ENCODE measurements at regions not wholly inside any gene's neighbourhood (a gene's known extent, or its start where the extent isn't known, plus 50 kb on each side); places are given as distances from the start of the nearest gene placed in this dataset.

- POLR2A ChIA-PET = interaction anchor here (0.6 kb wide), 1 partner anchor 1952 kb away, joined by 5 read pairs; no protein-coding TSS in a partner anchor
- TF ChIP-seq CTCF (IDR thresholded peaks at IDR 0.05; ENCODE audit: low read depth, low read length) = no peak
- no peak for DNase-seq (ENCODE audit: low read depth, low spot score)
- CTCF ChIA-PET = interaction anchor here (1.4 to 2.2 kb wide), 2 partner anchors 23 to 210 kb away, joined by 5 to 6 read pairs; no protein-coding TSS in a partner anchor
- Histone ChIP-seq H3K4me3 (ENCODE audit: low read depth, low read length) (no peak overlapping the region), H3K27ac (ENCODE audit: low read depth, low read length) (no peak overlapping the region), H3K9me3 (ENCODE audit: control insufficient read depth, insufficient read depth, low read length) (no peaks in the 10 kb centered on the region), H3K27me3 (ENCODE audit: control insufficient read depth, insufficient read depth, low read length) (no peaks in the 10 kb centered on the region)
Measured at GRCh38 chr15:66641485-66642315, 60.3 kb upstream of the SMAD6 start.

GRCh38 chr15:66642514-66642913, 59.5 kb upstream of the SMAD6 start:
- no peak for DNase-seq (ENCODE audit: low read depth, low spot score)
- ChIA-PET CTCF (interaction anchor here (1.4 kb wide), 1 partner anchor 24 kb away, joined by 5 read pairs; no protein-coding TSS in a partner anchor), POLR2A (no interaction called here)
- Histone ChIP-seq H3K9me3 (ENCODE audit: control insufficient read depth, insufficient read depth, low read length) (no peaks in the 10 kb centered on the region), H3K4me3 (ENCODE audit: low read depth, low read length) (no peak overlapping the region), H3K27ac (ENCODE audit: low read depth, low read length) (no peak overlapping the region), H3K27me3 (ENCODE audit: control insufficient read depth, insufficient read depth, low read length) (no peaks in the 10 kb centered on the region)
- TF ChIP-seq CTCF (IDR thresholded peaks at IDR 0.05; ENCODE audit: low read depth, low read length) = no peak

DNA sequence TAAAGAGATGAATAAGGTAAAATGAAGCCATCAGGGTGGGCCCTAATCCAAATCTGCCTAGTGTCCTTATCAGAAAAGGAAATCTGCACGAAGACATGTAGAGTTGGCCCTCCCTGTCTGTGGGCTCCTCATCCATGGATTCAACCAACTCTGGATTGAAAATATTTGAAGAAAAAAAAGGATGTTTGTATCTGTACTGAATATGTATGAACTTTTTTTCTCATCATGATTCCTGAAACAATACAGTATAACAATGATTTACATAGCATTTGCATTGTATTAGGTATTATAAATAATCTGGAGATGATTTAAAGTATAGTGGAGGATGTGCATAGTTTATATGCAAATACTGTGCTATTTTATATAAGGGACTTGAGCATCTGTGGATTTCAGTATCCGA, 59.0 kb upstream of the SMAD6 start:
- no peaks in the 10 kb centered on the region for H3K27me3 ChIP-seq (ENCODE audit: control insufficient read depth, insufficient read depth, low read length)
- CTCF ChIA-PET = interaction anchor here (1.4 kb wide), 1 partner anchor 24 kb away, joined by 5 read pairs; no protein-coding TSS in a partner anchor
- H3K27ac ChIP-seq (ENCODE audit: low read depth, low read length) = no peak overlapping the region
- POLR2A ChIA-PET = no interaction called here
- H3K4me3 ChIP-seq (ENCODE audit: low read depth, low read length) = no peak overlapping the region
- H3K9me3 ChIP-seq (ENCODE audit: control insufficient read depth, insufficient read depth, low read length) = no peaks in the 10 kb centered on the region
- TF ChIP-seq CTCF (IDR thresholded peaks at IDR 0.05; ENCODE audit: low read depth, low read length) = no peak
- DNase-seq (ENCODE audit: low read depth, low spot score) = no peak

- Histone ChIP-seq H3K27ac (ENCODE audit: low read depth, low read length) (peak overlapping the region; percentile 52), H3K9me3 (ENCODE audit: control insufficient read depth, insufficient read depth, low read length) (no peaks in the 10 kb centered on the region), H3K4me3 (ENCODE audit: low read depth, low read length) (no peak overlapping the region), H3K27me3 (ENCODE audit: control insufficient read depth, insufficient read depth, low read length) (no peaks in the 10 kb centered on the region)
- CTCF ChIA-PET = interaction anchor here (0.5 to 1.4 kb wide), 4 partner anchors 24 to 40 kb away, joined by 3 to 7 read pairs (median 4); no protein-coding TSS in a partner anchor
- POLR2A ChIA-PET = interaction anchor here (0.9 kb wide), 1 partner anchor 56 kb away, joined by 5 read pairs; no protein-coding TSS in a partner anchor
- TF ChIP-seq CTCF (IDR thresholded peaks at IDR 0.05; ENCODE audit: low read depth, low read length) = no peak
- DNase-seq (ENCODE audit: low read depth, low spot score) = no peak
Measured at GRCh38 chr15:66644000-66644787, 57.8 kb upstream of the SMAD6 start.
